Fibroblast of lung (primary cell): ENCODE measurements at regions not wholly inside any gene's neighbourhood (a gene's known extent, or its start where the extent isn't known, plus 50 kb on each side); places are given as distances from the start of the nearest gene placed in this dataset.

Source experiments
- EZH2 ChIP-seq: IDR thresholded peaks from 2 replicates; pipeline ENCODE4 v1.5.1; 2012; ENCODE audit warnings: low read length, control low read depth, mild to moderate bottlenecking; ENCODE audit errors: missing control alignments
- TF ChIP-seq, protein P1 (sequence below), 2 donors: IDR thresholded peaks in 1 of 2; conservative IDR thresholded peaks in 1 of 2; 1 replicate in 1 of 2; 2 replicates in 1 of 2; pipeline ENCODE4 v1.5.1; 2011 to 2012; ENCODE audit warnings: low read length in 2 of 2, control low read depth in 1 of 2, inconsistent platforms in 1 of 2, low read depth in 1 of 2, mild to moderate bottlenecking in 1 of 2

DNA sequence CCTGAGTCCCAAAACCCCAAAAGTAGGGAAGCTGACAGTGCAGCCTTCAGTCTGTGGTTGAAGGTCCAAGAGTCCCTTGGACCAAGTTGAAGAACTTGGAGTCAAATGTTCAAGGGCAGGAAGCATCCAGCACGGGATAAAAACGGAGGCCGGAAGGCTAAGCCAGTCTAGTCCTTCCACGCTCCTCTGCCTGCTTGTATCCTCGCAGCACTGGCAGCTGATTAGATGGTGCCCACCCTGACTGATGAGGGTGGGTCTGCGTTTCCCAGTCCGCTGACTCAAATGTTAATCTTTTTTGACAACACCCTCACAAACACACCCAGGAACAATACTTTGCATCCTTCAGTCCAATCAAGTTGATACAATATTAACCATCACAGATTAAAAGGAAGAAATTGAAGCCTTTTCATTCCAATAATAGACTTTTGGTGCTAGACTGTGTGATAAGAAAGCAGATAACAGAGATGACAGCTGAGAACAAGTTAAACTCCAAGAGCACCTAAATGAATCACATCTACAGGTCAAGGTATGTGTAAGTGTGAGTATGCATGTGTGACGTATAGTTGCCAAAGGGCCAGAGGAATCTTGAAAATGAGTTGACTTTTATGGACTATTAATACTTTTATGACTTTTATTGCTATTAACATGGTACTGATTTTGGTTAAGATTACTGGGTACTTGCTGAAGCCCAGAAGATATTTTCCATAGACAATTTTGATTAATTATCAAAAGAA lies 933.5 kb upstream of the SOX9 start:
- TF ChIP-seq EZH2: no peak
- TF ChIP-seq, protein P1, sequence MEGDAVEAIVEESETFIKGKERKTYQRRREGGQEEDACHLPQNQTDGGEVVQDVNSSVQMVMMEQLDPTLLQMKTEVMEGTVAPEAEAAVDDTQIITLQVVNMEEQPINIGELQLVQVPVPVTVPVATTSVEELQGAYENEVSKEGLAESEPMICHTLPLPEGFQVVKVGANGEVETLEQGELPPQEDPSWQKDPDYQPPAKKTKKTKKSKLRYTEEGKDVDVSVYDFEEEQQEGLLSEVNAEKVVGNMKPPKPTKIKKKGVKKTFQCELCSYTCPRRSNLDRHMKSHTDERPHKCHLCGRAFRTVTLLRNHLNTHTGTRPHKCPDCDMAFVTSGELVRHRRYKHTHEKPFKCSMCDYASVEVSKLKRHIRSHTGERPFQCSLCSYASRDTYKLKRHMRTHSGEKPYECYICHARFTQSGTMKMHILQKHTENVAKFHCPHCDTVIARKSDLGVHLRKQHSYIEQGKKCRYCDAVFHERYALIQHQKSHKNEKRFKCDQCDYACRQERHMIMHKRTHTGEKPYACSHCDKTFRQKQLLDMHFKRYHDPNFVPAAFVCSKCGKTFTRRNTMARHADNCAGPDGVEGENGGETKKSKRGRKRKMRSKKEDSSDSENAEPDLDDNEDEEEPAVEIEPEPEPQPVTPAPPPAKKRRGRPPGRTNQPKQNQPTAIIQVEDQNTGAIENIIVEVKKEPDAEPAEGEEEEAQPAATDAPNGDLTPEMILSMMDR (conservative IDR thresholded peaks at IDR 0.05 in 1 of 2, IDR thresholded peaks at IDR 0.05 in 1 of 2; ENCODE audit: low read depth in 1 of 2, low read length in 2 of 2): no peak
